GF-D8 (cell line): ENCODE measurements at regions not wholly inside any gene's neighbourhood (a gene's known extent, or its start where the extent isn't known, plus 50 kb on each side); places are given as distances from the start of the nearest gene placed in this dataset.
"Not testable (repeated sequence)": the region's sequence is repeated elsewhere in the genome, so short reads cannot be mapped to it uniquely, and the experiment has no call there.

Experiments used
- DNase-seq: peaks from one replicate; lab custom pipeline; 2025; lab: John Stamatoyannopoulos, UW

DNA sequence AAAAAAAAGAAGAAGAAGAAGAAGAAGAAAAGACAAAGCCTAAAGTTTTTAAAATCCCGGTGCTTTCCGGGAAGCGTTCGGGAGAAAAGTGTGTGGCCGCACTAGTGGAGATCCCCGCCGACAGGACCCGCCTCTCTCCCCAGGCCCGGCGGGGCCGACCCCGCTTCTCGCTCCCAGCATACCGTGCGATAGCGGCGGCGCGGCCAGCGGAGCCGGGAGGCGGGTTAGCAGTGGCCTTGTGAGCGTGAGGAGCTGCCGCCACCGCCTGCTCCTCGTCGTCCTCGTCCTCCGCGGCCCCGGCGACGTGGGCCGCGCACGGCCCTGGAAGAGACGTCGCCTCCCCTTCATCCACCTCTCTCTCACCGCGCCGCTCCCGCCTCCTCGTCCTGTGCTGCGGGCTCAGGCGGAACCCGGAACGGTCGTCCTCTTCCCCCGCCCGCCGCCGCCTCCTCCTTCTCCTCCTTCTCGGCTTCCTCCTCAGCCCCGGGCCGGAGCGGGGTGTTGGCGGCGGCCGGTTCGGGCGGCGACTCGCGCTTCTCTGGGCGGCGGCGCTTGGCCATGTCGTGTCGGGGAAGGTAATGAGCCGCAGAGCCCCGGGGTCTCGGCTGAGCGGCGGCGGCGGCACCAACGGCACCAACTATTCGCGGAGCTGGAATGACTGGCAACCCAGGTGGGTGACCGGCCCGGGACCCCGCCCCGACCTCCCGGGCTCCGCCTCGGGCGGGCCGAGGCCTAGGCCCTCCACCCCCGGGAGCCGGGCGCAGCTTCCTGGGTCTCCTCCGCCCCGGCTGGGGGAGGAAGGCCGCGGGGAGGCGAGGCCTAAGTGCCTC is 62.6 kb upstream of the CDR2 start:
- peak; percentile 46 for DNase-seq

DNA sequence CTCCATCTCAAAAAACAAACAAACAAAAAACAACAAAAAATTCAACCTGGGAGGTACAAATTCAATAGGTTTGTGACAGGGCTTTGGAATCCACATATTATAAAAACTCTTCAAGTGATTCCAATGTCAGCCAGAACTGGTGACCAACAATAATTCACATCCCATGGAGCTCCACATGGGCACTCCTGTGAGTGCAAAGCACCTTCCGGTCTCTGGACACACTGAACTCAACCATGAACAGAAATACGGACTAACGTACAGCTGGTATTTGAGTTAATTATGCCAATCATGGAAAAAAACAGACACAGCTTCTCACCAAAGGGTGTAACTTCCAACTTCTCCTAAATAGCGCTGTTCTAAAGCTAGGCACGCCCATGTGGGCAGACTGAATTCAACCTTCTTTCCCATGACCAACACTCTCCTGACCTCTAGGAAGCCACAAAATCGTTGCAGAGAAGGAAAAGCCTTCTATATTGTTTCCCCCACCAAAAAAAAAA is 62.0 kb upstream of the CDR2 start:
- not testable (repeated sequence) for DNase-seq

DNA sequence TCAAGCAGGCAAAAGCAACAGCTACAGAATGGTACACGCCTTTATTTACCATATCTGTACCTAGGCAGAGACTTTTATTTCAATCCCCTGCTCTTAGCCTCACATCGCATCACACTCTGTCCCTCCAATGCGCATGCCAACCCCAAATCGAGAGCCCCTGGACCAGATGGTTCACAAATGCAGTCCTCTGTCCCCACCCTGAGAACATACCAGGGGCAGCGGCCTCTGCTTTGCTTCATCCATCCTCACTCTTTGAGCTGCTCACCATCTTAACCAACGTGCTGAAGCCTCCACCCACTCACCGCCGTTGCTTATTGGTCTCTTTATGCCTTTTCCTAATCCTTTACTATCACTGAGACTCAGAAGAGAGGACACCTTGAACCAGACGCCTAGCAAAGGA is 56.9 kb upstream of the CDR2 start:
- DNase-seq: not testable (repeated sequence)

DNA sequence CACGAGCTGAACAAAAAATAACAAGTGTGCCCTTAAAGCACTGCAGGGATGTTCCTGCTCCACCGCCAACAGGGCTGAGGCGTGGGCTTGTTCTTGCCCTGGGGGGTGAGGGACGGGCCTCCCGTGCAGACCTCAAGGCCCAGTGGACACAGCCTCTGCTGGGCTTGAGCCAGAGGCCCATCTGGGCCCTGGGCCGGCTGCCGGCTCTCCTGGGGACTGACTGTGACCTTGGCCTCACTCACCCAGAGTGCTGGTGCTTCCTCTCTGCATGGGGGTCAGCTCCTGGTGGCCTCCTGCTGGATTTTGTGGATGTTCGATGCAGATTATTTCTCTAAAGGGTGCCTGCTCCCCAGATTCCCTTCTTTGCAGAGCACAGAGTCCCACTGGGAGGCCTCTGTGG is 54.2 kb upstream of the CDR2 start:
- DNase-seq: no peak

DNA sequence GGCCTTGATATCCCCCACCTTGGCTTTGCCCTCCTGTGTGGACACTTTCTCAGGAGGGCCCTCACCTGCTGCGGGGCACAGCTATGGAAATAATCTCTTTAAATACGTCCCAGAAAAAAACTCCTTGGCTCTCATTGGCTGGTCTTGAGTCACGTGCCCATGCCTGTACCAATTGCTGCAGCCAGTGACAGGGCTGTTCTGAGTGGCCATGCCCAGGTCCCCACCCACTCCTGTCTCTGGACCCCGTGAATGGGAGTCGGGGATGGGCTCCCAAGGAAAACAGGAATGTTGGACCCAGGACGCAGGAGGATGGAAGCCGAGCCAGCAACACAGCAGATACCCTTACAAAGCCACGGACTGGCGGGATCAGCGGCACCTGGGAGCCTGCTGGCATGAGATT is 53.1 kb upstream of the CDR2 start:
- DNase-seq: no peak

DNA sequence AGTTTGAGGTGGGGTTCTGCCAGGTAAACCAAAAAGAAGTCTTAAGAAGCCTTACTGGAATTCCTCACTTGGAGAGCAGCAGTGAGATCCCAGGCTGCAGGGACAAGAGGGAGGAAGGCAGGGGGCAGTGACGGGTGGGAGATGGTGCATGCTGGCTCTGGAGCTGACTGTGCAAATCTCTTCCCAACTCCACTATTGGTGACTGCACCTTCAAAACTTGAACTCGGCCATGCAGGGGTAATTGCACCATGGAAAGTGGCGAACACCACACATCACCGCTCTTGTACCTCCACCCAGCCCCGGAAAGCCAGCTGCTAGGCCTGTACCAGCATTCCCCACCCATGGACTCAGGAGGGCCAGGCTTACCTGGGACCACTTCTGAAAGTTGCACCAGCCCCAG is 51.4 kb upstream of the CDR2 start:
- no peak for DNase-seq

DNA sequence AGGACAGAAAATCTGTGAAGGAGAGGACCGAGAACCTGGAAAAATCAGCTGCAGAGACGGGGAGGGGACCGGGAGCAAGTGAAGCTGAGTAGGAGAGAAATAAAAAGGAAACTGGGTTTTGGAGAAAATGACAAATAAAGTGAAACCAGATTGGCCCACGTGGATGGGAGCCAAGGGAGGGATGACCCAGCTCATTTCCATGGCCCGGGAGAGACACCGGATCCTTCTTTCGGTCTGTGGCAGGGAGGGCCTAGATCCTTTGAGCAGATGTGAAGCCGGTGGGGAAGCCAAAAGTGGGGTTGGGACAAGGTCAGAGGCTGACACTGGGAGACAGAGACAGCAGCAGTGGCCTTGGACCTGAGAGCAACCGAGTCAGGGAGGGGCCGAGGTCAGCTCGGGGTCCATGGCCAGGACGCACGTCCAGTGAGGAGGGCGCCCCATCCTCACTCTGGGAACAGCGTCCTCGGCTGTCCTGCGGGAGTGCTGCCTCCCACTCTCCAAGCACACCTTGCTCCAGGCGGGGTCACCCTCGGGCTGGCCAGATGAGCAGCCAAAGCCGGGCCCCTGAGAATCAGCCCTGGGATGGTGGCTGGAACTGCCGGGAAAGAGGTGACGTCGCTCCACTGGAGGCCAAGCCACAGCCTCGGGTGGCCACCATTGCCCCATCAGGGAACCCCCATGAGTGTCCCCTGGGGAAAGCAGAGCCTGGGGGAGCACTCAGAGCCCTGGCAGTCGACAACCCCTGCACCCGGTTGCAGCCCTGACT is 50.8 kb upstream of the CDR2 start:
- DNase-seq: no peak

DNA sequence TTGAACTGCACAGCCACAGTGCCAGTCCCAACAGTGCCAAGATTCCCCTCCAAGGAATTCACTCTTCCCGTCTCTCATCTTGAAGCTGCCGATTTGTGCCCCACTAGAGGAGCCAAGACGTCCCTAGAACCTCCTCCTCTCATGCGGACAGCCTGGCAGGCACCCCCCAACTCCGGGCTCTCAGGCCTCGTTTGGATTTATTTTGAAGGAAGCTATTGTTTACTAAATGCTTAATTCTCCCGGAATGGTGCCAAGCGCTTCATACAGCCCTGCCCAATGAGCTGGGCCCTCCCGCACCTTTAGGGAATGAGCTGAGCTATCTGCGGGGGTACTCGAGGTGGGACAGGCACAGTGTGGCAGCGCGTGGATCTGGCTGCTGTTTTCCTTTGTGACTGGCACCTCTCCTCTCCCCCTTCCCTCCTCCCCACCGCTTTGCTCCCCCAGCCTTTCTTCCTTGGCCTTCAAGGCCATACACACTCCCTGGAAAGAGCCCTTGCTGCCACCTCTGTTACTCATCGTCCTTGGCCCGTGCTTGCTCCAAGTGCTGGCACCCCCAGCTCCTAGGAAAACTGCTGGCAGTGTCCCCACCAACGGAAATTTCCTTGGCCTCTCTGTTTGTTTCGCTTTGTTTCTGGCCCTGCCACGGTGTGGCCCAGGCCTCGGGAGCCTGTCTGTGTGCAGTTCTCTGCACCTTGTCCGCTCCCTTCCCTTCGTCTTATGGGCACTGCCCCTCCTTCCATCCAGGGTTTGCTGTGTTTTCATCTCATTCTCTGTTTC is 49.9 kb upstream of the CDR2 start:
- DNase-seq: no peak
